ENCODE measurements at regions not wholly inside any gene's neighbourhood (a gene's known extent, or its start where the extent isn't known, plus 50 kb on each side); places are given as distances from the start of the nearest gene placed in this dataset.
"Not testable (repeated sequence)": the region's sequence is repeated elsewhere in the genome, so short reads cannot be mapped to it uniquely, and the experiment has no call there.

DNA sequence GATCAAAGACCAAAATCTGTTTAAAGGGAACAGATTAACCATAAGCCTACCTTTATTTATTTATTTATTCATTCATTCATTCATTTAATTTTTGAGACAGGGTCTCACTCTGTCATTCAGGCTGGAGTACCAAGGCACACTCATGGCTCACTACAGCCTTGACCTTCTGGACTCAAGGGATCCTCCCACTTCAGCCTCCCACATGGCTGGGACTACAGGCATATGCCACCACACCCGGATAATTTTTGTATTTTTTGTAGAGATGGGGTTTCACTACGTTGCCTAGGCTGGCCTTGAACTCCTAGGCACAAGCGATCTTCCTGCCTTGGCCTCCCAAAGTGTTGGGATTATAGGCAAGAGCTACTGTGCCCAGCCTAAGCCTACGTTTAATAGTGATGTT is 338.3 kb downstream of the SRGAP2C start:
- H3K4ac ChIP-seq (ENCODE audit: low read depth, low read length); H3K9me1 ChIP-seq (ENCODE audit: insufficient read depth, low read length); POLR2A ChIA-PET (ENCODE audit: unreplicated experiment); in situ Hi-C loops (cut with MboI; ENCODE audit: low sequenced_read_pairs); CTCF ChIA-PET; H4K5ac ChIP-seq (ENCODE audit: low read depth, low read length); H3K9ac ChIP-seq (ENCODE audit: low read depth, low read length); H3K36me3 ChIP-seq (ENCODE audit: control insufficient read depth, insufficient read depth, low read length); H2BK15ac ChIP-seq (ENCODE audit: low read depth, low read length); H2BK20ac ChIP-seq (ENCODE audit: low read depth, low read length); H3K56ac ChIP-seq (ENCODE audit: extremely low read depth, insufficient read depth, low read length); H3K4me3 ChIP-seq (ENCODE audit: insufficient read depth, low read depth, low read length); H2AK9ac ChIP-seq (replicated peaks; ENCODE audit: low read depth, low read length, poor library complexity); H3K79me1 ChIP-seq (ENCODE audit: low read depth in 1 of 2, low read length in 2 of 2); H3K27ac ChIP-seq (ENCODE audit: insufficient read depth, low read length); DNase-seq; H2AK5ac ChIP-seq (ENCODE audit: low read depth, low read length); H4K91ac ChIP-seq (ENCODE audit: insufficient read depth, low read depth, low read length); H3K4me1 ChIP-seq (ENCODE audit: control insufficient read depth, insufficient read depth, low read length); H3K23ac ChIP-seq (ENCODE audit: low read depth, low read length); BruUV-seq (replicated peaks); H3K14ac ChIP-seq (replicated peaks; ENCODE audit: low read depth, low read length); H2BK120ac ChIP-seq (ENCODE audit: low read depth, low read length); dilution Hi-C loops (cut with HindIII; ENCODE audit: low sequenced_read_pairs, unreplicated experiment); ATAC-seq (ENCODE audit: low read depth); H2AFZ ChIP-seq (replicated peaks; ENCODE audit: low read length, poor library complexity); intact Hi-C loops (cut with micrococcal nuclease); H4K20me1 ChIP-seq (ENCODE audit: insufficient read depth, low read length); H4K8ac ChIP-seq (ENCODE audit: low read depth in 2 of 2, low read length in 2 of 2); H2BK5ac ChIP-seq (ENCODE audit: low read depth, low read length, poor library complexity, severe bottlenecking); H3K9me3 ChIP-seq (ENCODE audit: control insufficient read depth, insufficient read depth, low read length); H3K4me2 ChIP-seq (ENCODE audit: low read depth, low read length); H3K18ac ChIP-seq (ENCODE audit: low read depth, low read length): not testable (repeated sequence)
- no CpG with 5 or more reads among the region's 4 CpGs for WGBS, 2 experiments (ENCODE audit: extremely low coverage in 2 of 2, insufficient read length in 1 of 2)
- peaks cover 21% of the 10 kb centered on the region for H3K27me3 ChIP-seq (ENCODE audit: control insufficient read depth, insufficient read depth, low read length)
